Fibroblast of the aortic adventitia (primary cell): ENCODE measurements at regions not wholly inside any gene's neighbourhood (a gene's known extent, or its start where the extent isn't known, plus 50 kb on each side); places are given as distances from the start of the nearest gene placed in this dataset.
A peak's percentile ranks its signal among the peaks of the same experiment; 100 is the strongest.

Experiments
- DNase-seq: peaks from one replicate; pipeline ENCODE4 v3.0.0-alpha.2; 2010; ENCODE audit warnings: low read depth
- H3K4me3 ChIP-seq: 2 replicates; pipeline ENCODE4 v1.5.1; 2011; ENCODE audit warnings: low read depth, mild to moderate bottlenecking, control low read depth, low read length, moderate library complexity
- CTCF ChIP-seq: IDR thresholded peaks from 2 replicates; pipeline ENCODE4 v1.5.1; 2011; ENCODE audit warnings: mild to moderate bottlenecking, low read length, control low read depth, inconsistent platforms; ENCODE audit not compliant: insufficient read depth

GRCh38 chr6:68054756-68055155 is 580.3 kb upstream of the ADGRB3 start:
- peak; percentile 5 for DNase-seq
- TF ChIP-seq CTCF = no peak
- H3K4me3 ChIP-seq = no peak overlapping the region

GRCh38 chr6:68053805-68054373 is 581.2 kb upstream of the ADGRB3 start:
- TF ChIP-seq CTCF = no peak
- H3K4me3 ChIP-seq = no peak overlapping the region
- no peak for DNase-seq

GRCh38 chr6:68052234-68052633 is 582.8 kb upstream of the ADGRB3 start:
- DNase-seq = no peak
- no peak overlapping the region for H3K4me3 ChIP-seq
- no peak for TF ChIP-seq CTCF

GRCh38 chr6:68049562-68049961 is 585.5 kb upstream of the ADGRB3 start:
- H3K4me3 ChIP-seq = no peak overlapping the region
- no peak for DNase-seq
- TF ChIP-seq CTCF = no peak

GRCh38 chr6:68046756-68047155 is 588.3 kb upstream of the ADGRB3 start:
- H3K4me3 ChIP-seq = no peak overlapping the region
- DNase-seq = no peak
- no peak for TF ChIP-seq CTCF

- no peak overlapping the region for H3K4me3 ChIP-seq
- DNase-seq = no peak
- TF ChIP-seq CTCF = no peak
These were observed 588.8 kb upstream of the ADGRB3 start for GRCh38 chr6:68046302-68046701.

- no peak overlapping the region for H3K4me3 ChIP-seq
- no peak for TF ChIP-seq CTCF
- no peak for DNase-seq
These were observed 589.9 kb upstream of the ADGRB3 start for GRCh38 chr6:68045193-68045592.
